ENCODE measurements at regions not wholly inside any gene's neighbourhood (a gene's known extent, or its start where the extent isn't known, plus 50 kb on each side); places are given as distances from the start of the nearest gene placed in this dataset.

- TF ChIP-seq TSHZ1 (CRISPR knock-in tag; IDR thresholded peaks at IDR 0.05) = no peak
- no peak for TF ChIP-seq NR2C2 (CRISPR knock-in tag; IDR thresholded peaks at IDR 0.05)
- TF ChIP-seq NR2C2 (tag; IDR thresholded peaks at IDR 0.05) = peak; percentile 5
- TF ChIP-seq PURB (CRISPR knock-in tag; IDR thresholded peaks at IDR 0.05; ENCODE audit: low read depth) = no peak
- TF ChIP-seq BCOR (IDR thresholded peaks at IDR 0.05) = 0 out of 2 replicates have a peak, but pooled peaks have one; percentile 5
- peak; percentile 47 for TF ChIP-seq SAP30 (IDR thresholded peaks at IDR 0.05; ENCODE audit: borderline replicate concordance, insufficient read depth, low read depth, low read length, poor library complexity, severe bottlenecking)
- TF ChIP-seq NR1H2 (CRISPR knock-in tag; IDR thresholded peaks at IDR 0.05) = peak; percentile 77; the same call in 1 of the 2 replicates
- TF ChIP-seq, protein P1, sequence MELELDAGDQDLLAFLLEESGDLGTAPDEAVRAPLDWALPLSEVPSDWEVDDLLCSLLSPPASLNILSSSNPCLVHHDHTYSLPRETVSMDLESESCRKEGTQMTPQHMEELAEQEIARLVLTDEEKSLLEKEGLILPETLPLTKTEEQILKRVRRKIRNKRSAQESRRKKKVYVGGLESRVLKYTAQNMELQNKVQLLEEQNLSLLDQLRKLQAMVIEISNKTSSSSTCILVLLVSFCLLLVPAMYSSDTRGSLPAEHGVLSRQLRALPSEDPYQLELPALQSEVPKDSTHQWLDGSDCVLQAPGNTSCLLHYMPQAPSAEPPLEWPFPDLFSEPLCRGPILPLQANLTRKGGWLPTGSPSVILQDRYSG (tag; conservative IDR thresholded peaks at IDR 0.05; ENCODE audit: low read depth) = no peak
- no peak for TF ChIP-seq MTF1 (CRISPR knock-in tag; IDR thresholded peaks at IDR 0.05; ENCODE audit: borderline replicate concordance)
- TF ChIP-seq POLR3G (IDR thresholded peaks at IDR 0.05; ENCODE audit: extremely low read depth, insufficient read length, insufficient replicate concordance) = no peak
- peak; percentile 83 for TF ChIP-seq L3MBTL2 (IDR thresholded peaks at IDR 0.05)
- no peak for TF ChIP-seq E4F1 (CRISPR knock-in tag; IDR thresholded peaks at IDR 0.05; ENCODE audit: borderline replicate concordance)
- TF ChIP-seq TAF9B (IDR thresholded peaks at IDR 0.05; ENCODE audit: partially characterized antibody) = no peak
- TF ChIP-seq, protein P2, sequence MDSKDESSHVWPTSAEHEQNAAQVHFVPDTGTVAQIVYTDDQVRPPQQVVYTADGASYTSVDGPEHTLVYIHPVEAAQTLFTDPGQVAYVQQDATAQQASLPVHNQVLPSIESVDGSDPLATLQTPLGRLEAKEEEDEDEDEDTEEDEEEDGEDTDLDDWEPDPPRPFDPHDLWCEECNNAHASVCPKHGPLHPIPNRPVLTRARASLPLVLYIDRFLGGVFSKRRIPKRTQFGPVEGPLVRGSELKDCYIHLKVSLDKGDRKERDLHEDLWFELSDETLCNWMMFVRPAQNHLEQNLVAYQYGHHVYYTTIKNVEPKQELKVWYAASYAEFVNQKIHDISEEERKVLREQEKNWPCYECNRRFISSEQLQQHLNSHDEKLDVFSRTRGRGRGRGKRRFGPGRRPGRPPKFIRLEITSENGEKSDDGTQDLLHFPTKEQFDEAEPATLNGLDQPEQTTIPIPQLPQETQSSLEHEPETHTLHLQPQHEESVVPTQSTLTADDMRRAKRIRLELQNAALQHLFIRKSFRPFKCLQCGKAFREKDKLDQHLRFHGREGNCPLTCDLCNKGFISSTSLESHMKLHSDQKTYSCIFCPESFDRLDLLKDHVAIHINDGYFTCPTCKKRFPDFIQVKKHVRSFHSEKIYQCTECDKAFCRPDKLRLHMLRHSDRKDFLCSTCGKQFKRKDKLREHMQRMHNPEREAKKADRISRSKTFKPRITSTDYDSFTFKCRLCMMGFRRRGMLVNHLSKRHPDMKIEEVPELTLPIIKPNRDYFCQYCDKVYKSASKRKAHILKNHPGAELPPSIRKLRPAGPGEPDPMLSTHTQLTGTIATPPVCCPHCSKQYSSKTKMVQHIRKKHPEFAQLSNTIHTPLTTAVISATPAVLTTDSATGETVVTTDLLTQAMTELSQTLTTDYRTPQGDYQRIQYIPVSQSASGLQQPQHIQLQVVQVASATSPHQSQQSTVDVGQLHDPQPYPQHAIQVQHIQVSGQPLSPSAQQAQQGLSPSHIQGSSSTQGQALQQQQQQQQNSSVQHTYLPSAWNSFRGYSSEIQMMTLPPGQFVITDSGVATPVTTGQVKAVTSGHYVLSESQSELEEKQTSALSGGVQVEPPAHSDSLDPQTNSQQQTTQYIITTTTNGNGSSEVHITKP (IDR thresholded peaks at IDR 0.05; ENCODE audit: partially characterized antibody) = no peak
- no peak for TF ChIP-seq HSF4 (CRISPR knock-in tag; IDR thresholded peaks at IDR 0.05; ENCODE audit: borderline replicate concordance)
- TF ChIP-seq PCBP2 (IDR thresholded peaks at IDR 0.05; ENCODE audit: low read depth, low read length, poor library complexity, severe bottlenecking) = no peak
These were observed 105.3 kb upstream of the HNRNPU start (continued) for GRCh38 chr1:244969355-244970235.

Data from K562 (cell line).